ENCODE measurements at regions not wholly inside any gene's neighbourhood (a gene's known extent, or its start where the extent isn't known, plus 50 kb on each side); places are given as distances from the start of the nearest gene placed in this dataset.

GRCh38 chr4:19720610-19721009, 531.1 kb upstream of the SLIT2 start:
- Histone ChIP-seq H3K4me1 (ENCODE audit: control insufficient read depth, insufficient read depth, low read length) (no peaks in the 10 kb centered on the region), H3K27me3 (replicated peaks in 1 of 2; ENCODE audit: control insufficient read depth in 2 of 2, insufficient read depth in 2 of 2, low read length in 1 of 2) (no peaks in the 10 kb centered on the region), H3K9ac (ENCODE audit: control insufficient read depth, insufficient read depth, low read length) (no peak overlapping the region), H3K4me3 (no peak overlapping the region), H3K79me2 (ENCODE audit: control insufficient read depth, insufficient read depth, low read length) (no peaks in the 10 kb centered on the region), H4K20me1 (ENCODE audit: control insufficient read depth, insufficient read depth) (no peaks in the 10 kb centered on the region), H3K9me3 (replicated peaks; ENCODE audit: control insufficient read depth, insufficient read depth, low read length) (no peaks in the 10 kb centered on the region), H2AFZ (ENCODE audit: control insufficient read depth, low read depth, low read length) (no peak overlapping the region), H3K27ac (ENCODE audit: control insufficient read depth, insufficient read depth) (no peak overlapping the region), H3K36me3 (ENCODE audit: control insufficient read depth in 2 of 2, insufficient read depth in 2 of 2, low read length in 1 of 2) (no peaks in the 10 kb centered on the region), H3K4me2 (ENCODE audit: control insufficient read depth, insufficient read depth) (no peak overlapping the region)
- intact Hi-C loops (cut with micrococcal nuclease; ENCODE audit: unreplicated experiment): no loop called here
- in situ Hi-C loops (cut with MboI): no loop called here
- ChIA-PET POLR2A (no interaction called here), CTCF (no interaction called here), RAD21 (ENCODE audit: unreplicated experiment) (no interaction called here), SMC1A (ENCODE audit: uncharacterized antibody, unreplicated experiment) (no interaction called here)
- BruUV-seq (replicated peaks): no TSS peak
- 0% methylated on average over 1 of the region's 1 CpG for WGBS (ENCODE audit: insufficient coverage, insufficient replicate concordance, low lambda C conversion rate, missing lambda C conversion rate)
- DNase-seq (ENCODE audit: low read depth, low spot score) (no peak), ATAC-seq (no peak), FAIRE-seq (no peak)
- TF ChIP-seq IKZF1 (conservative IDR thresholded peaks at IDR 0.05): no peak
- no peak for TF ChIP-seq RUNX3 (IDR thresholded peaks at IDR 0.05; ENCODE audit: low read length)
- TF ChIP-seq RCOR1 (conservative IDR thresholded peaks at IDR 0.05; ENCODE audit: low read depth, low read length): no peak
- TF ChIP-seq CEBPB (IDR thresholded peaks at IDR 0.05; ENCODE audit: borderline replicate concordance in 1 of 2, low read depth in 2 of 2, low read length in 2 of 2): no peak
- TF ChIP-seq ZBTB33 (IDR thresholded peaks at IDR 0.05): no peak
- no peak for TF ChIP-seq ZNF592 (IDR thresholded peaks at IDR 0.05)
- no peak for TF ChIP-seq ZSCAN29 (IDR thresholded peaks at IDR 0.05)
- no peak for TF ChIP-seq TCF12 (IDR thresholded peaks at IDR 0.05; ENCODE audit: low read depth, low read length)
- no peak for TF ChIP-seq ZNF24 (IDR thresholded peaks at IDR 0.05)
- TF ChIP-seq MTA2 (IDR thresholded peaks at IDR 0.05; ENCODE audit: low read depth): no peak
- TF ChIP-seq PAX5 (IDR thresholded peaks at IDR 0.05; ENCODE audit: borderline replicate concordance, low read depth, low read length): no peak
- no peak for TF ChIP-seq RELA (IDR thresholded peaks at IDR 0.05; ENCODE audit: borderline replicate concordance, partially characterized antibody)
- no peak for TF ChIP-seq ASH2L (IDR thresholded peaks at IDR 0.05; ENCODE audit: borderline replicate concordance, low read depth)
- no peak for TF ChIP-seq BCL11A (IDR thresholded peaks at IDR 0.05; ENCODE audit: low read depth, low read length)
- no peak for TF ChIP-seq POU2F2 (IDR thresholded peaks at IDR 0.05; ENCODE audit: borderline replicate concordance, low read depth, low read length)
- no peak for TF ChIP-seq IRF3 (IDR thresholded peaks at IDR 0.05)
- TF ChIP-seq SMARCA5 (IDR thresholded peaks at IDR 0.05): no peak

Measured in GM12878 (cell line).